GM12892 (cell line): ENCODE measurements at regions not wholly inside any gene's neighbourhood (a gene's known extent, or its start where the extent isn't known, plus 50 kb on each side); places are given as distances from the start of the nearest gene placed in this dataset.

Experiments used
- DNase-seq: peaks from one replicate; pipeline ENCODE4 v3.0.0; 2011; ENCODE audit not compliant: insufficient read length
- FAIRE-seq: peaks from 2 replicates; lab custom pipeline; 2011; peaks lifted over from hg19 to GRCh38; lab: Jason Lieb, UNC
- POLR2A ChIP-seq: IDR thresholded peaks from 2 replicates; pipeline ENCODE4 v1.6.1; 2011; ENCODE audit warnings: low read depth, low read length, control low read depth
- POLR2AphosphoS5 ChIP-seq: IDR thresholded peaks from 2 replicates; pipeline ENCODE4 v1.6.1; 2011; ENCODE audit warnings: low read depth, low read length, control low read depth
- TAF1 ChIP-seq: IDR thresholded peaks from 2 replicates; pipeline ENCODE4 v1.6.1; 2011; ENCODE audit warnings: low read depth, mild to moderate bottlenecking, control low read depth, low read length, borderline replicate concordance

GRCh38 chr2:120873958-120874887, 138.6 kb downstream of the GLI2 start:
- DNase-seq = no peak

GRCh38 chr2:120874888-120875275, 139.2 kb downstream of the GLI2 start:
- FAIRE-seq (no peak), DNase-seq (no peak)
- no peak for TF ChIP-seq POLR2A
- no peak for TF ChIP-seq TAF1
- no peak for TF ChIP-seq POLR2AphosphoS5

More at GRCh38 chr2:120873958-120874887, 138.6 kb downstream of the GLI2 start:
- no peak for FAIRE-seq
- no peak for TF ChIP-seq POLR2AphosphoS5

DNA sequence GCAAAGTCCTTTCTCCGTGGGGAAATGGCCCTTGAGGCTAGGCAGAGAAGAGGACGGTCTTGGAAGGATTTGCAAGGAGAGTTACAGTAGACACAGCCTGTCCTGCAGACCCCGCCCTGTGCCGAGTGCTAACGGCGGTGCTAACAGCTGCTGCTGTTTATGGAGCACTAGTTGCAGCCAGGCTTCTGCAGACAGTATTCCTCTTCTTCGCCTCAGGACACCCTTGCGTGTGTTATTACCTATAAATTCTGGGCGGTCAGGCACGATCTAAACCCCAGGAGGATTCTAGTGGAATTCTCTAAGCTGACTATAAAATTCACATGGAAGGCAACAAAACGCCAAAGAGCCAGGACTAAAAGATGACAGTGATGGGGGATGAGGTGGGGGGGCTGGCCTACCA, 139.8 kb downstream of the GLI2 start:
- FAIRE-seq (no peak), DNase-seq (no peak)
- TF ChIP-seq TAF1 = no peak
- TF ChIP-seq POLR2AphosphoS5 = no peak
- no peak for TF ChIP-seq POLR2A

DNA sequence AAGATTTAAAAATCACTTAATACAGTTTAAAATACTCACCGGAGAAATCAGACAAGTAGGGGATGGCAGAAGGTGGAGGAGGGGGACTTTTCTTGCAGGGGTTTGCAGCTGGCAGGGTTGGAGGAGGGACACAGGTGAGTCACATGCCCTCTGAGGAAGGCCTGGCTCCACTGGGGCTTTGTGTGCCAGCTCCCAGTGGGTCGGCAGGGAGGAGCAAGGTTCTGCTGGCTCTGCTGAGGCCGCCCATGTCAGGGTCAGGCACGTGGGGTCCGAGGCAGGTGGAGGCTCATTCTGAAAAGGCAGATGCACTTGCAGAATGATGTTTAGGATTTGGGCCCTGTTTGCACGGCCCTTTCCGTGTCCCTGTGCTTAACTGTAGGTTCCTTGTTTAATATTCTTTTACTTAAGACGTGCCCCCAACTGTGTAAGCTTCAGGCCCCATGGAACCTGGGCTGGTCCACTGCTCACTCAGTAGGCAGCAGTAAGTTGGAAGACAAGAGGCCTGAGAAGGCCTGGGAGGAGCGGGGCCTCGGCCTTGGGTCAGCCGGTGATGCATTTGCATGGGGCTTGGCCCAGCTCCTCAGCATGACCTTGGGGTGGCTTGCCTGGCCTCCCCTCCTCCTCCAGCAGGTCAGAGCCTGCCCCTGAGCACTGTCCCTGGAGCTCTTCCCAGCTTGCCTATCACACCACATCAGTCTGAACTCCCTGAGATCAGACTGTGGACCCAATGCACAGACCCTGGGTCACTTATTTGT, 141.0 kb downstream of the GLI2 start:
- TF ChIP-seq POLR2A (no peak), TAF1 (no peak), POLR2AphosphoS5 (no peak)
- no peak for DNase-seq
- FAIRE-seq = no peak

DNA sequence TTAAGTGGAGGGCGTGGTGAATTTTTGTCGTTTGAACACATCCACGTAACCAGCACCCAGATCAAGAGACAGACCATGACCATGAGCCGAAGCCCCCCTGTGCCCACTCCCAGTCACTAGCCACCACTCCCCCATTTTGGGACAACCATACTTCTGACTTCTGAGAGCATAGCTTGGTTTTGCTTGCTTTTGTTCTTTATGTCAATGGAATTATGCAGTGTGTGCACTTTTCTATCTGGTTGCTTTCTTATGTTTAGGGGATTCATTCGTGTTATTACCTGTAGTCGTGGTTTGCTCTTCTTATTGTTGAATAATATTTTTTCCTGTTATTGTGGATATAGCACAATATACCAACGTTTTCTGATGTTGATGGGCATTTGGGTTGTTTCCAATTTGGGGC, 141.7 kb downstream of the GLI2 start:
- TF ChIP-seq TAF1 = no peak
- DNase-seq (no peak), FAIRE-seq (no peak)

GRCh38 chr2:120878970-120879369, 143.3 kb downstream of the GLI2 start:
- TF ChIP-seq POLR2A (no peak), POLR2AphosphoS5 (no peak), TAF1 (no peak)
- FAIRE-seq (no peak), DNase-seq (no peak)

- TF ChIP-seq TAF1 = no peak
- TF ChIP-seq POLR2AphosphoS5 = no peak
- TF ChIP-seq POLR2A = no peak
- DNase-seq (no peak), FAIRE-seq (no peak)
Observed at GRCh38 chr2:120879431-120880295, 144.0 kb downstream of the GLI2 start.

DNA sequence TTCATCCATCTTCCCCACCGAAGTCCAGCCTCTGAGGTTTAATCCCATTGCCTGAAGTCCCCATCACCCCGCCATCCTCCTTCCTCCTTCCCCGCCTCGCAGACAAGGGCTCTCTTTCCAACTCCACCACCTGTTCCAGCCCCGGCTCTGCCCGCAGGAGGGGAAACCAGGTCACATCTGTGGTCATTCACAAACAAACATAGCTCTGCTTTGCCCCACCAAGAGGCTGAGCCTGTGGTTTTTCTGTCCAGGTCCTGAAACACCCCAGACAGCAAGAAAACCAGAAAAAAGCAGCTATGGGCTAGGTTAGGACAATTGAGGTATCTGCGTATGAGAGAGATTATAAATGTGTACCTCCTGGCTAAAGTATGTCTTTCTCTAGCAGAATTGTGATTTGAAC, 144.7 kb downstream of the GLI2 start:
- no peak for DNase-seq
- no peak for TF ChIP-seq POLR2A
- no peak for FAIRE-seq

DNA sequence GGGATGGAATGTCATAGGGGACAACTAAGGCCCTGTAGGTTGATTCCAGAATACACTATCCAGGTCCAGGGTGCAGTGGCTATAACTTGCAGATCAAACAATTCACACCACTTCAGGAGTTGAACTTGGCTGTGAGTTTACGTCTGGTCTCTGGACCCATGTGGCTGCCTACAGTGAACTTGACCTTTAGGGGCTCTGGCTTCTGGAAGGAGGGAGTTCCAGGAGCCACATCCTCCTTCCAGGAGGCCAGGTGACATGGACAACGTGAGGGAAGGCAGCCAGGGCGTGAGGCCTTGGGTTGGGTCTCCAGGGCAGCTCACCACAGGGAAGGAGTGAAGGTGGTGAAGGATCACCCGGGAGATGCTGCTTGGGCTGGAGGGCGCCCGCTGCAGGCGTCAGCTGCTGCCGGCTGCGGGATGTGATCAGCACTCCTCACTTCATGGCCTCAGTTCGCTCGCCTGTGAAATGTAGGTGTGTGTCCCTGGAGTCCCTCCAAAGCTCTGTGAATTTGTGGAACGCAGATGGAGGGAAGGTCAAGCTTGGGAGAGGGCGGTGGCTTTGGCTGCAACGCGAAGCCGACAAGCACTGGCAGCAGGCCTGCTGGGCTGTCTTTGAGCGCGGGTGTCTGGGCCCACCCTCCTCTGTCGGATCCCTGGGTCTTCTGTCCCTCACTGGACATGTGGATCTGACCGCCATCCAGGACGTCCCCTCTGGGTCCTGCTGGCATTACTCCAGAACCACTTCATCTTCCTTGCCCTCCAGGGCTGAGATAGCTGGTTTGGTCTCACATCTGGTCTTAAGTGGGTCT, 146.5 kb downstream of the GLI2 start:
- TF ChIP-seq POLR2AphosphoS5 (no peak), POLR2A (no peak), TAF1 (no peak)
- no peak for FAIRE-seq
- no peak for DNase-seq

DNA sequence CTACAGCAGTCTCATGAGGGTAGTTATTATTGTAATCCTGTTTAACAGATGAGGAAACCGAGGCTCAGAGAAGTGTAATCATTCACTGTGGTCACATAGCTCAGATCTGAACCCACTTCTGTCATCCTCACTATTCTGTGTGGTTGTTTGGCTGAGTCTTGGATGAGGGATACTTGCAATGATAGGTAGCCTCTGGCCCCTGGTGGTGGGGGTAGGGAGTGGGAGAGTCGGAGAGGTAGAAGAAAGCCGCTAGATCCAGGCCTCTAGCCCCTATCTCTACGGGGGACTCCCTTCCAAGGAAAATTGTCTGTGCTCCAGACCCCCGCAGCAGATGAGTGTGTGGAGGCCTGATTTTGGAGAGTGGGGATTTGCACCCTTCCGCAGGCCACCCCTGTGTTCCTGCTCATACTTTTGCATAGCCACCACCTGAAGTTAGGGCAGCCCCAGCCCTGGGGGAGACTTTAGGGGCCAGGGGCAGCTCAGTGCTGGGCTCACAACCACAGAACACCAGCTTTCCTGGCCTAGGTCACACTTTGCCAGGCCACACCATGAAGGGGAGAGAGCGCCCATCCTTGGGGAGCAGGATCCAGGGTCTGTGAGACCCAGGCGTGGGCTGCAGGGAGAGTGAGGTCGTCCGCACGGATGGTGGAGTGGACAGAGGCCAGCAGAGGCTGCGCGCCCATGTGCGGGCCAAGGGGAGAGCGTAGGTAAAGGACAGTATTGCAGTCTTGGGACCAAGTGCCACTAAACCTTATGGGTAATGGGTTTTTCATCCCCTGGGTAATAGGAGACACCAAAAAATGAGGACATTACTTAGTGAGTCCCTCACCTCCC, 148.2 kb downstream of the GLI2 start:
- TF ChIP-seq POLR2AphosphoS5 (no peak), POLR2A (no peak), TAF1 (no peak)
- DNase-seq = no peak
- no peak for FAIRE-seq
